ENCODE measurements at regions not wholly inside any gene's neighbourhood (a gene's known extent, or its start where the extent isn't known, plus 50 kb on each side); places are given as distances from the start of the nearest gene placed in this dataset.
"Not testable (repeated sequence)": the region's sequence is repeated elsewhere in the genome, so short reads cannot be mapped to it uniquely, and the experiment has no call there.

GRCh38 chr1:209172792-209173542, 410.5 kb upstream of the CAMK1G start:
- DNase-seq (ENCODE audit: low read depth in 2 of 2) = not testable (repeated sequence)

- DNase-seq (ENCODE audit: low read depth in 2 of 2) = not testable (repeated sequence)
Observed at GRCh38 chr1:209173796-209174195, 409.7 kb upstream of the CAMK1G start.

- no peak for DNase-seq (ENCODE audit: low read depth in 2 of 2)
Observed at GRCh38 chr1:209176866-209177430, 406.6 kb upstream of the CAMK1G start.

- DNase-seq (ENCODE audit: low read depth in 2 of 2) = no peak
Observed at GRCh38 chr1:209183195-209183594, 400.3 kb upstream of the CAMK1G start.

GRCh38 chr1:209187589-209187988, 395.9 kb upstream of the CAMK1G start:
- no peak for DNase-seq (ENCODE audit: low read depth in 2 of 2)

- no peak for DNase-seq (ENCODE audit: low read depth in 2 of 2)
Observed at GRCh38 chr1:209190591-209191261, 392.8 kb upstream of the CAMK1G start.

- DNase-seq (ENCODE audit: low read depth in 2 of 2) = no peak
Observed at GRCh38 chr1:209191262-209191634, 392.3 kb upstream of the CAMK1G start.

- no peak for DNase-seq (ENCODE audit: low read depth in 2 of 2)
Observed at GRCh38 chr1:209196140-209196539, 387.4 kb upstream of the CAMK1G start.

- DNase-seq (ENCODE audit: low read depth in 2 of 2) = no peak
Observed at GRCh38 chr1:209198961-209199750, 384.4 kb upstream of the CAMK1G start.

GRCh38 chr1:209199822-209200221, 383.7 kb upstream of the CAMK1G start:
- DNase-seq (ENCODE audit: low read depth in 2 of 2) = no peak

- not testable (repeated sequence) for DNase-seq (ENCODE audit: low read depth in 2 of 2)
Observed at GRCh38 chr1:209202321-209202720, 381.2 kb upstream of the CAMK1G start.

- DNase-seq (ENCODE audit: low read depth in 2 of 2) = no peak
Observed at GRCh38 chr1:209202830-209203532, 380.5 kb upstream of the CAMK1G start.

GRCh38 chr1:209203533-209203895, 380.0 kb upstream of the CAMK1G start:
- DNase-seq (ENCODE audit: low read depth in 2 of 2) = no peak

GRCh38 chr1:209205039-209205438, 378.5 kb upstream of the CAMK1G start:
- no peak for DNase-seq (ENCODE audit: low read depth in 2 of 2)

- DNase-seq (ENCODE audit: low read depth in 2 of 2) = no peak
Observed at GRCh38 chr1:209207126-209207700, 376.3 kb upstream of the CAMK1G start.

GRCh38 chr1:209207701-209208286, 375.7 kb upstream of the CAMK1G start:
- DNase-seq (ENCODE audit: low read depth in 2 of 2) = no peak

- DNase-seq (ENCODE audit: low read depth in 2 of 2) = no peak
Observed at GRCh38 chr1:209208648-209209047, 374.9 kb upstream of the CAMK1G start.

- no peak for DNase-seq (ENCODE audit: low read depth in 2 of 2)
Observed at GRCh38 chr1:209213989-209214388, 369.5 kb upstream of the CAMK1G start.

GRCh38 chr1:209215826-209216225, 367.7 kb upstream of the CAMK1G start:
- no peak for DNase-seq (ENCODE audit: low read depth in 2 of 2)

GRCh38 chr1:209218113-209218512, 365.4 kb upstream of the CAMK1G start:
- DNase-seq (ENCODE audit: low read depth in 2 of 2) = no peak

- DNase-seq (ENCODE audit: low read depth in 2 of 2) = no peak
Observed at GRCh38 chr1:209218981-209219380, 364.5 kb upstream of the CAMK1G start.
